ENCODE measurements at regions not wholly inside any gene's neighbourhood (a gene's known extent, or its start where the extent isn't known, plus 50 kb on each side); places are given as distances from the start of the nearest gene placed in this dataset.

GRCh38 chr11:81886406-81887075 is 847.1 kb downstream of the FAM181B start:
- H3K9me3 ChIP-seq (ENCODE audit: insufficient read depth in 2 of 2, low read depth in 1 of 2, low read length in 1 of 2), result peaks cover 0 to 5% of the 10 kb centered on the region in 2 experiments; a peak in 1 of 4 replicates
- H2BK120ac ChIP-seq (replicated peaks; ENCODE audit: low read depth, low read length), result no peak overlapping the region
- no peak overlapping the region for H3K27ac ChIP-seq (ENCODE audit: low read depth, low read length)
- H2BK20ac ChIP-seq (ENCODE audit: low read length), result no peak overlapping the region
- no peak overlapping the region for H2AK5ac ChIP-seq (ENCODE audit: low read depth, low read length)
- H2AFZ ChIP-seq (ENCODE audit: low read length), result no peak overlapping the region
- H3K14ac ChIP-seq (ENCODE audit: insufficient read length), result no peak overlapping the region
- FAIRE-seq (no peak), DNase-seq (ENCODE audit: low read depth in 1 of 2, low spot score in 2 of 2) (no peak)
- no peak overlapping the region for H3K18ac ChIP-seq (ENCODE audit: extremely low read depth, low read length)
- H3K4ac ChIP-seq (replicated peaks; ENCODE audit: insufficient read length, low read depth, low read length), result no peak overlapping the region
- no peaks in the 10 kb centered on the region for H3K79me1 ChIP-seq (ENCODE audit: low read depth, low read length)
- H3K4me2 ChIP-seq (ENCODE audit: insufficient read depth in 1 of 2, low read depth in 2 of 2, low read length in 2 of 2), result no peak overlapping the region
- H2BK15ac ChIP-seq (ENCODE audit: low read length), result no peak overlapping the region
- no peaks in the 10 kb centered on the region for H3K27me3 ChIP-seq (replicated peaks in 1 of 4; ENCODE audit: control insufficient read depth in 3 of 4, extremely low read depth in 1 of 4, insufficient read depth in 3 of 4, low read length in 3 of 4)
- WGBS, 2 experiments (ENCODE audit: extremely low coverage in 1 of 2, insufficient coverage in 1 of 2, insufficient read length in 1 of 2, insufficient replicate concordance in 2 of 2, low coverage in 1 of 2, low lambda C conversion rate in 2 of 2, missing lambda C conversion rate in 1 of 2), result 95% methylated on average over 2 of the region's 2 CpGs; no CpG with 5 or more reads in 1 of the 2 experiments
- H2BK5ac ChIP-seq (ENCODE audit: low read depth, low read length), result no peak overlapping the region
- no peaks in the 10 kb centered on the region for H3K79me2 ChIP-seq (ENCODE audit: control insufficient read depth in 1 of 2, insufficient read depth in 2 of 2, low read length in 2 of 2)
- CTCF ChIA-PET (ENCODE audit: partially characterized antibody), result no interaction called here
- no peak overlapping the region for H3K4me3 ChIP-seq (ENCODE audit: extremely low read depth in 1 of 4, insufficient read depth in 2 of 4, low read depth in 3 of 4, low read length in 4 of 4)
- H3K4me1 ChIP-seq (replicated peaks in 1 of 4; ENCODE audit: control insufficient read depth in 3 of 4, insufficient read depth in 4 of 4, low read length in 3 of 4), result no peaks in the 10 kb centered on the region
- POLR2A ChIA-PET (ENCODE audit: partially characterized antibody), result no interaction called here
- no peak overlapping the region for H3K9ac ChIP-seq (replicated peaks in 1 of 4; ENCODE audit: extremely low read depth in 1 of 4, low read depth in 3 of 4, low read length in 3 of 4)
- H3K56ac ChIP-seq (replicated peaks; ENCODE audit: insufficient read length, low read depth, low read length), result no peak overlapping the region
- H4K91ac ChIP-seq (replicated peaks; ENCODE audit: insufficient read length, low read length), result no peak overlapping the region
- H2BK12ac ChIP-seq (ENCODE audit: low read depth, low read length), result no peak overlapping the region
- H3K36me3 ChIP-seq (ENCODE audit: control insufficient read depth in 2 of 4, insufficient read depth in 4 of 4, low read length in 3 of 4), result no peaks in the 10 kb centered on the region
- no peak overlapping the region for H4K5ac ChIP-seq (ENCODE audit: insufficient read length, low read depth, low read length)
- no peaks in the 10 kb centered on the region for H4K20me1 ChIP-seq (replicated peaks in 1 of 2; ENCODE audit: control insufficient read depth in 1 of 2, insufficient read depth in 2 of 2, low read length in 2 of 2)
- H4K8ac ChIP-seq (ENCODE audit: extremely low read depth, insufficient read depth, low read length), result no peak overlapping the region
- H3K23me2 ChIP-seq (ENCODE audit: low read depth, low read length), result no peaks in the 10 kb centered on the region
- no peak overlapping the region for H3K23ac ChIP-seq (ENCODE audit: insufficient read length)
- TF ChIP-seq FOSL1 (IDR thresholded peaks at IDR 0.05; ENCODE audit: insufficient read depth, low read depth, low read length) (no peak), RXRA (IDR thresholded peaks at IDR 0.05; ENCODE audit: insufficient read depth, low read depth, low read length) (no peak), JUN (IDR thresholded peaks at IDR 0.05; ENCODE audit: low read depth, low read length) (no peak), CBX5 (IDR thresholded peaks at IDR 0.05; ENCODE audit: low read depth, low read length) (no peak), BRCA1 (IDR thresholded peaks at IDR 0.05; ENCODE audit: low read depth, low read length) (no peak), SP2 (IDR thresholded peaks at IDR 0.05; ENCODE audit: low read length) (no peak), HDAC2 (IDR thresholded peaks at IDR 0.05; ENCODE audit: borderline replicate concordance in 1 of 2, low read depth in 2 of 2, low read length in 2 of 2) (no peak), BCL11A (IDR thresholded peaks at IDR 0.05; ENCODE audit: low read depth in 2 of 2, low read length in 2 of 2) (no peak), CTBP2 (IDR thresholded peaks at IDR 0.05; ENCODE audit: borderline replicate concordance, insufficient read depth, insufficient read length, low read length) (no peak), KDM5A (IDR thresholded peaks at IDR 0.05; ENCODE audit: low read length) (no peak), JUND (IDR thresholded peaks at IDR 0.05; ENCODE audit: low read length) (no peak), RAD21 (IDR thresholded peaks at IDR 0.05 in 1 of 2, conservative IDR thresholded peaks at IDR 0.05 in 1 of 2; ENCODE audit: low read depth in 2 of 2, low read length in 2 of 2) (no peak), NANOG (IDR thresholded peaks at IDR 0.05; ENCODE audit: insufficient read depth, low read depth, low read length, poor library complexity, severe bottlenecking) (no peak), SIX5 (IDR thresholded peaks at IDR 0.05; ENCODE audit: low read depth, low read length) (no peak)

Data from H1 (cell line).